ENCODE measurements at regions not wholly inside any gene's neighbourhood (a gene's known extent, or its start where the extent isn't known, plus 50 kb on each side); places are given as distances from the start of the nearest gene placed in this dataset.

DNA sequence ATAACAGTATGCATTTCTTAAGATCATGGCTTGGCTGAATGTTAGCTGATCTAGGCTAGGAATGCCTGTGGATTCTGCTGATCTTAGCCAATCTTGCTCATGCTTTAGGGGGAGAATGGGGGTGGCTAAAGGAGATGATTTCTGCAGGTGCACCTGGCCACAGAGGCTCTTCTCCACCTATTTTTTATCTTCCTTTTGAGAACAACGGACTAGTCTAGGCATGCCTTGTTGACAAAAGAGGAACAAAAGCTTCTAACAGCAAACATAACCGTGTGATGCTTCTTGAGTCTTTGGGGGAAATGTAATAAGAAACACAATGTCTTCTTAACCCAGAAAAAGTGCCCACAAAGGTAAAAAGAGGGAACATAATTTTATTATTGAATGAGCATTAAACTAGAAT is 743.5 kb downstream of the ARAP2 start:
- TF ChIP-seq, protein P1, sequence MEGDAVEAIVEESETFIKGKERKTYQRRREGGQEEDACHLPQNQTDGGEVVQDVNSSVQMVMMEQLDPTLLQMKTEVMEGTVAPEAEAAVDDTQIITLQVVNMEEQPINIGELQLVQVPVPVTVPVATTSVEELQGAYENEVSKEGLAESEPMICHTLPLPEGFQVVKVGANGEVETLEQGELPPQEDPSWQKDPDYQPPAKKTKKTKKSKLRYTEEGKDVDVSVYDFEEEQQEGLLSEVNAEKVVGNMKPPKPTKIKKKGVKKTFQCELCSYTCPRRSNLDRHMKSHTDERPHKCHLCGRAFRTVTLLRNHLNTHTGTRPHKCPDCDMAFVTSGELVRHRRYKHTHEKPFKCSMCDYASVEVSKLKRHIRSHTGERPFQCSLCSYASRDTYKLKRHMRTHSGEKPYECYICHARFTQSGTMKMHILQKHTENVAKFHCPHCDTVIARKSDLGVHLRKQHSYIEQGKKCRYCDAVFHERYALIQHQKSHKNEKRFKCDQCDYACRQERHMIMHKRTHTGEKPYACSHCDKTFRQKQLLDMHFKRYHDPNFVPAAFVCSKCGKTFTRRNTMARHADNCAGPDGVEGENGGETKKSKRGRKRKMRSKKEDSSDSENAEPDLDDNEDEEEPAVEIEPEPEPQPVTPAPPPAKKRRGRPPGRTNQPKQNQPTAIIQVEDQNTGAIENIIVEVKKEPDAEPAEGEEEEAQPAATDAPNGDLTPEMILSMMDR (conservative IDR thresholded peaks at IDR 0.05; ENCODE audit: low read depth, low read length), result no peak
- no peak for TF ChIP-seq EZH2 (IDR thresholded peaks at IDR 0.05; ENCODE audit: borderline replicate concordance, low read depth, low read length, poor library complexity, severe bottlenecking)
